NAMALWA (cell line): ENCODE measurements at regions not wholly inside any gene's neighbourhood (a gene's known extent, or its start where the extent isn't known, plus 50 kb on each side); places are given as distances from the start of the nearest gene placed in this dataset.
"Not testable (repeated sequence)": the region's sequence is repeated elsewhere in the genome, so short reads cannot be mapped to it uniquely, and the experiment has no call there.

Source experiments
- DNase-seq: peaks from one replicate; pipeline ENCODE4 v3.0.0-alpha.2; 2015; ENCODE audit warnings: low spot score

DNA sequence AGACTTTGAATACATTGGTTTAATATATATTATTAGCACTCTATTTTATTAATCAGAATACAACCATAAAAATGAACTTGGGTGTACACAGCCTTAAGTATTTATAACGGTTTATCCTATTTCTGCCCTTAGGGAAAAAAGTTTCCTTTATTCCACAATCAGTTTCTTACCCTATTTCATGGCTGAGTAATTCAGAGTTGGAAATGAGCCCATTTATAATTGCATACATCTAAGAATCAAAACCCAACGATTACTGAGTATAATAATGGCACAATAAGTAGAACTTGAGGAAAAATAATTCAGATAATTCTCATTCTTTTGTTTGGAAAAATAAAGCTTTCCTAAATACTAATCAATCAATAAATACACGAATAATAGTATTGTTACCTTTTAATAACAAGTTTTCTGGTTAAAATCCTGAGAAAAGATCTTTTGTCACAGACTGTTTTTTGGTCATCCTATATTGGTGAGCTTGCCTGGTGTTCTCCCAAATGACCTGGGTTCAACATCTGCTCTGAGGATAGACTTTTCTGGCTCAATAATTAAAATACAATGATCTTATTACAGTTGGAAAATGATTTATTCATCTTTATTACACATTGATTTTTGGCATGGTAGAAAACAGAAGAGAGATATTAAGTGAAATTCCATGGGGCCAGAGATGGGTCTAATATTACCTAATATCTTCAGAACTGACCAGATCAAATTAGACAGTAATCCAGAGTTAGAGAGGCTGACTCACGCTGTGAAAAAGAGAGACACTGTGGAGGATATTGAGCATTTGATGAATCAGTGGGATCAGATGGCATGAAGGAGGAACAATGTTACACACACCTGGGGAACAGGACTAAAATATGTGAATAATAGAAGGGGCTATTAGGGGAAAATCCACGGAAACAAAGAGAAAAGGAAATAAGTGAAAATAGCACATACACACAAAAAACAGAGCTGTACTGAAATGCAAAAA is 162.1 kb upstream of the TBX18 start:
- no peak for DNase-seq

DNA sequence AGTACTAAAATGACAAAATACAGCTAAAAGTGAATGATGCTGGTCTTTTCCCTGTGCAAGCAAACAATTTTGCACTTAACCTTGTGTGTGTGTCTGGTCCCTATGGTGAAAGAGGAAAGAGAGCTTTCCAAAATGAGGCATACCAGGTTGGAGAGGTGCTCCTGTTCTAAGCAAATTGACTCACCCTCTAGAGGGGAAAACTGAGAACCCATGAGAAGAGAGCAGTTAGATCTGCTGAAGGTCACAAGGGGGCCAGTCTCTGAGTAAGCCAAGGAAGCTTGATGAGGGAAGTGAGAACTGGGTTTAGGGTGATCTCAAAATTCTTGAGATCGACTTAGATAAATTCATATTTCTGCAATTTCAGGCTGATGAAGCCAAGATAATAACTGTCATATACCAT is 157.5 kb upstream of the TBX18 start:
- no peak for DNase-seq

DNA sequence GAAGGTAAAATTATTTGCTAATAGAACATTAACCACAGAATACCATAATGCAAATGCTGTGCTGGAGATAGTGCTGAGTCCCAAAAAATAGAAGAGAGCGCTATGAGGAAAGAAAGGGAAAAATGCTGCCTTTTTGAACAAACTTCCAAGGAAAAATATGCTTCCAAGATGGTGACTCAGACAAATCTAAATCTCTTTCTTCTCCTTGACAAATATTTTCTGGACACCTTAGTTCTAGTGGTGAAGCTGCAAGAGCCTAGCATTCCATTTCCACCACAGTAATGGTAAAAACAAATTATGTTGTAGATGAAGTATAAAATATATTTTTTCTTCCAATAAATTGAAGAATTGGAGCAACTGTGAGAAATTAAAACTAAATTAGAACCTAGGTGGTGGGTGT is 155.6 kb upstream of the TBX18 start:
- no peak for DNase-seq

DNA sequence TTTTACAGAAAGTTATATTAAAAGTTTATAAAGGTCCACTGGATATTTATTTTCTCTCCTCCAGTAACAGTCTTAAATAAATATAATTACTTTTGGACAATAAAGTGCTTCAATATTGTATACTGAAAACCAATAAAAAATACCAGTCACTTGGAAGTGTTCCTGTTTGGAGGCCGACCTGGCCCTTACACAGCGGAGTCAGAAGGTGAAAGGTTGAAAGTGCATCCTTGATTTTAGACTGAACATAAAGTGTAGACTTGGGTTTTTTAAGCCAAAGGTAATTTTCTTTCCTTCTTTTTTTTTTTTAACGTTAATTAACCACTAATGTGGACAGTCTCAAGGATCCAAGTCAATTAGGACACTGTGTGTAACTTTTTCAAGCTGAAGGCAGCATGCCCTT is 152.3 kb upstream of the TBX18 start:
- DNase-seq = no peak

DNA sequence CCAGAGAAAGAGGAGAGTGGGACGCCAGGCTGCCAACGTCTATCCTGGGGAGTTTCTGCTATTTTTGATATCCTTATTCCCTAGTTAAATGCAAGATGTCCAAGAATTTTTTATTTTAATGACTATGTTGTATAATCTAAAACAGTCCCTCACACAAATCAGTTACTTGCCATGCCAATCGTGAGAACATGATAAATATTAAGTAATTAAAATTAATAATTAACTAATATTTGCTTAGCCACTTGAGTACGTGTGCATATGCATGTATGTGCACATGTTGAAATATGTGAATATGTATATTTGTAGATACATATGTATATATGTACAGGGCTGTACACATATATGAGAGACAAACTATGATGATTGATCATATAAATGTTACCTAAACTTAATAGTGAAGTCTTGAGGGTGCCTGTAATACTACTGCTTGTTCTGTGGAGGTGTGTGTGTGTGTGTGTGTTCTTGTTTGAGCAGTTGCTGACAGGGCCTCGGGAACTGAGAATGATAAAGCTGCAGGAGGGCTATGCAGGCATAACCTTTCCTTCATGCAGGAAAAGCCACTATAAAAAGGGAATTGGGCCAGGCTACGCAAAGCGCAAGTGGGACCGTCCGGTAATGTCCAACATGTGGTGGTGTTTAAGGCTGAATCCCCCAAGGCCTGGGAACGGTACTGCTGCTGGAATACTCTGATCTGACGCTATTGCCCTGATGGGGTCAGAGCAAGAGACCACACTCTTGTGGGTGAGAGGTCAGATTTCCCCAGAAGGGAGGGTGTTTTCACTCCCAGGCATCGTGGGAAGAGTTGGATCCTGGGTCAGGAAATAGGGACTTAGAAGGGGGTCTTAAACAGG is 148.3 kb upstream of the TBX18 start:
- DNase-seq = no peak

DNA sequence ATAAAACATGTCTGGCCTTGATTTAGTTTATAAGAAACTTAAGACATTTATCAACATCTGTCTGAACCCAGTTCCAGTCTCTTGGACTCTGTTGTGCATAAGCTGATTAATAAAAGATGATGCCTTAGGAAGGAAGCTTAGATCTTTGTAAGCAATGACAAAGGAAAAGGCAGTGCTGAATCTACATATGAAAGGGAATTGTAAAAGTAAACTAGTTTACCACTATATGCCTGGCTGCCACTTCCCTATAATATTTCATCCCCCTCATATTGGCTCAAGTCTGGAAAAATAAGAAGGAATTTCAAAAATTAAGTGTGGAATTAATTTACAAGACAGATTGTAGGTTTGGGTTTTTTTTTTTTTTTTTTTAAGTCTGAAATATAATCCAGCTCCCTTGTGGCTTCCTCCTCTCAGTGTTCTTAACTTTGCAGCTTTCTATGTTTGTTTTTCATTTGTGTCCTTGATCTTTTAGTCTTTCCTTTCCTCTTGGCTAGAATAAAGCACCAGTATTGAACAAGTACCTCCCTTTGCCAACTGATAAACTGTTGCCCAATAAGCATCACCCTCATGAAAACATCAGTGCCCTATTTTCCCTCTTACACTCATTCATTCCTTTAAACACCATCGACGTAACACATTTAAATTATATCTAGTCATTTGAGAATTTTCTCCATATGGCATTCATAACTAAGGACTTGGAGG is 146.7 kb upstream of the TBX18 start:
- DNase-seq = no peak

DNA sequence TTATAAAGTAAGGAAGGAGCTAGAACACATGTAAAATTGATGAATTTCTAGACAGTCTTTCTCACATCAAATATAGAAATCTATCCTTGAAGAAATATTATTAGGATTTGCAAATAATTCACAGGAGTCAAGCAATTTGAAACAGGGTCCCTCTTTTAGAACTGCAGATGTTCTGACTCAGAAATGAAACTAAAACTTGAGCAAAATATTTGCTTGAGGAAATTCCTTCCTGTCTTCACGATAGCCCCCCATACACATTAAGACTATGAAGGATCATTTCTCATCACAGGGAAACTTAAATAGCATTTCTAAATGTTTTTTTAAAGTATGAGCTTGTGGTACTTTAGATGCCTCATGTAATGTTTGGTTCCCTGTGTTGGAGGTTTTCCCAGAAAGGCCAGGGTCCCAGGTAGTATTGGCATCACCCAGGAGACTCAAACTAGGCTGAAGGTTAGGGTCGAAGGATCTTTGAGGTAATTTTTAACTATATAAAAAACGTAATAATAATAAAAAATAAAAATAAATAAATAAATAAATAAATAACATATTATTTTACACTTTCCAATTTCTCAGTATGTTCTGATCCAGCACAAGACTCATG is 144.0 kb upstream of the TBX18 start:
- DNase-seq = no peak

DNA sequence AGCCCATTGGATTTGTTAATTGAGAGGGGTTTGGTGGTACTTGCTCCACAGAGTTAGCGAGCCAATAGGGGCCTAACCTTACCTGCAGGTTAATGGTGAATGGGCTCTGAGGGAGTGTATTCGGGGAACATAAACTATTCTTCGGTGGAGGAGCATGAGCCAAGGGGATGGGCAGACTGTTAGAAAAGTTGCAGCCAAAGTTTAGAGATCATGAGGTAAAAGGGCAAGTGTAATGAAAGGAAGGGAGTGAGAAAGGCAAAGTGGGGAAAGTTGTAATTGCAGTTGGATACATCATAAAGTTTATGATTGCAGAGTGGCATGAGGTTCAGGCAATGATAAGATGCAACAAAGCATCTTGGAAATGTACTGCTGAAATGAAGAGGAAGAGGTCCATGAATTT is 142.1 kb upstream of the TBX18 start:
- DNase-seq = no peak

DNA sequence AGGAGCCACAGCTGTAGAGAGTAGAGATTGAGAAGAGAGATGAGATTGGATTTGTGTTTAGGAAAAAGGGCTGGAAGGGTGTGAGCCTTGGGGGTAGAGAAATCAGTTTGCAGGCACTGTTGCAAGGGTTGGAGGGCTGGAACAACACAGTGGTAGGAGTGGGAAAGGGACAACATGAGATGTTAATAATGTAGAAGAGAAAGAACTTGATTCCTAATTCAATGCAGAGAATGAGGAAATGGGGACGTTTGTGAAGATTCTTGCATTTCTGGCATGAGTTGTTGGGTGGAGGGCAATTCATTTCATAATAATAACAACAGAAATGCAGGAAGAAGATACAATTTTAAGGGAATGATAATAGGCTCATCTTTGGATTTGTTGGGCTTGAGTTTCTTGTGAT is 141.4 kb upstream of the TBX18 start:
- DNase-seq = no peak

DNA sequence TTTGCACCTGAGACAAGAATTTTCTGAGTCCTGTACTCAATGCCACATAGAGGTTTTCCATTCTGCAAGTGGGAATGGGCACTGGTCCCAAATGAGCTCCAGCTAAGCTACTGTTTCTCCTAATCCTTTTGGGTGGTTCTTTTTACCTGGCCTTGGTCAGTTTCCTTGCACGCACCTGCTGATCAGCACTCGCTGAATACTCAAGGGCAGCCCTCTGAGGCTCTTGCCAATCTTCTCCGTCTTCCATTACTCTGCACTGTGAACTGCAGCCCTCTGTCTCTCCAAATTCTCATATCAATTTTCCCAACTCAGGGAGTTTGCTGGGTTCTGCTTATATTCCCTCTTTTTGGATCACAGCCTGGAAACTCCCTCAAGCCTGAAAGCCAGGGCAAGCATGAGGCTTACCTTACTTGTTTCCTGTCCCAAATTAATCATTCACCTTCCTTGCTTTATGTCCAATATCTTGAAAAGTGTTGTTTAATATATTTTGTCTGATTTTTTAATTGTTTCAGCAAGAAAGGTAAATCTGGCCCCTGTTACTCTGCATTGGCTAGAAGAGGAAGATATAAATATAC is 138.0 kb upstream of the TBX18 start:
- DNase-seq = no peak

DNA sequence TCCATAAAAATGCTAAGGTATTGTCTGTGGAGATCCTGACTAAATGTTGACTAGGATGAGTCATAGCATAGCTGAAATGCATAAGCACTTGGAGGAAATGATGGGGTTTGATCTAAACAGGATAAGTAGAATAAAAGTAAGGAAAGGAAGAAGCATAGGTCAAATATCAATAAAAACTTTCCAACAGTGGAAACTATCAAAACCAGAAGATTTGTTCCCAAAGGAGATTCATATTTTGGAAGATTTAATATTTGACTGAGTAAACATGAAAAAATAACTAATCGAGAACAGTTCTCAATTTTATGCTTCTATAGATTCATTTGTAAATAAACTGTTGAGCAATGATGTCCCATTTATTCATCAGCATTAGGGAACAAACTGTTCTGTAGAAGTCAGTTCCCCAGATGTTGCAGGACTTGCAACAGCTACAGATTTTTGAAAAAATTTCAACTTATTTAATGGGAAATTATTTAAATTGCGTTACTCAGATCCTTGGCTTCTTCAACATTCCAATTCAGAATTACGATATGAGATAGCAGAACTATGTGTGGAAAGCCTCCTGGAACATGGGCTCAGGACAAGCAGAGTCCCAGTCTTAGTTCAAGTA is 133.7 kb upstream of the TBX18 start:
- no peak for DNase-seq

DNA sequence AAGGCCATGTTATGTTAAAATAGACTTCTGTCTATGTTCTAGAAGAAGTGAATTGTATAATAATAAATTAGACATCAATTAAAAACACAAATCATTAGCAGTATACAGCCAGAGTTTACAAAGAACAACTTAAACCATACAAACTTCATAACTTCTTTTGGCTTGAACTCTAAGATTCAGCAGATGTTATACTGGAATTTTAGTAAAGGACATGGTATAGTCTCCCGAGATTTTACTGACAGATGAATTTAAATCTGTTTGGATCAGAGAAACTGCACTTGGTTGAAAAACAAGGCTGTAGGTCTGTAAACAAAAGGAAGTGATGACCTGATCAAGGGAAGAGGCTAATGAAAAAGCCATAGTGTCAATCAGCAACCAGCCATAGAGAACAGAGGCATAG is 132.6 kb upstream of the TBX18 start:
- DNase-seq = no peak

DNA sequence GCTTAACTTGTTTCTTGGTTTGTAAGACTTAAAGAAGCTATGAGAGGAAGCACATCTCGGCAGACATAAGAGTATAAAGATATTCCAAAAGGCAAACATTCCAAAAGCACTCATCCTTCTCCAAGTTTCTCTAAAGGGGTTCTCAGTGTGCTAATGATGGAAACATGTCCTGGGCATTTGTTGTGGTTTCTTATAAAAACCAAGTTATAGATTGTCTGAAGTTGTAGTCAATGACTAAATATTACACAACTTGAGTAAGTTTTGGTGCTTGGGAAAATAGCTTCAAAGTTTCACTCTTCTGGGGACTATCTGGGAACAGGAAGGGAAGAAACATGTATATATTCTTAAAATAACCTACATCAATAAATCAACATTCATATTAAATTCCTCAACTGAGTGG is 128.3 kb upstream of the TBX18 start:
- no peak for DNase-seq

DNA sequence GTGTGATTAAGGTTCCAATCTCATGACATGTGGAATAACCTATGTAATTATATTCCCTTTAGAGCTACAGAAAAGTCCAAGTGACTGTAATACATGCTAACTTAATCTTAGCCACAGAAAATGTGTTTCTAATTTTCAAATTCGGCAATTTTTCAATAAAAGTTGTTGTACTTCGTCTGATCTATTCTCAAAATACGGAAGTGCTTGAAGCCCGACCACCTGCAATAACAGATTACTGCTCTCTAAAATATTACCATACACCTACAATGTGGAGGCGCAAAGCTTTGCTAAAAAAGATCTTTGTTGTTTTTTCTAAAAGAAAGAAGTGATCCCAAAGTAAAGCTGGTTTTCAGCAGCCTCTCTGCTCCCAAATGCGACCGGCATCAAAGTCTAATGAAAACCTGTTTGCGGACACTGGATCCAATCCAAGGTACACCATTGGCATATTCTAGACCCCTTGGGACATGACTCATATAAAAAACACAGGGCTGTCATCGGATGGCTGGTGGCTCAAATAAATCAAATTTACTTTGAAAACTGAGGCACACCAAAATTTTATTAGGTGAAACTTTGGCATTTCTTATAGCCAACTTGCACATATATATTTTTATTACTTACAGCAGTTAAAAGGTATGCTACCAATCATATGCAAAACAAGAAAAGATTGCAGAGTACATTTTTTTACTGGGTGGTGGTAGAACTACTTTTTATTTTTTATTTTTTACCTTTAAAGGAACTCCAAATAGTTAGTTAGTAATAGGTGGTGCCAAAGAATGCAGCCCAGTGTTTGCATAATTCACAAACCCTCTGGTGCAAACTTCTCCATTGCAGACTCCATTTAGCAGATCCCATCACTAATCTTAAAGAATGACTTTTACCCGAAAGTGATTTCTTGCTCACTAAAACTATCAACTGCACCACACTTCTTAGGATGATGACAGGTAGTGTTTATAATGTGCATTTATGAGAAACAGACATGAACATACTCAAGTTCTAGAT is 118.7 kb upstream of the TBX18 start:
- no peak for DNase-seq

DNA sequence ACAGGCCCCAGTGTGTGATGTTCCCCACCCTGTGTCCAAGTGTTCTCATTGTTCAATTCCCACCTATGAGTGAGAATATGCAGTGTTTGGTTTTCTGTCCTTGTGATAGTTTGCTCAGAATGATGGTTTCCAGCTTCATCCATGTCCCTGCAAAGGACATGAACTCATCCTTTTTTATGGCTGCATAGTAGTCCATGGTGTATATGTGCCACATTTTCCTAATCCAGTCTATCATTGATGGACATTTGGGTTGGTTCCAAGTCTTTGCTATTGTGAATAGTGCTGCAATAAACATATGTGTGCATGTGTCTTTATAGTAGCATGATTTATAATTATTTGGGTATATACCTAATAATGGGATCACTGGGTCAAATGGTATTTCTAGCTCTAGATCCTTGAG is 115.0 kb upstream of the TBX18 start:
- not testable (repeated sequence) for DNase-seq

DNA sequence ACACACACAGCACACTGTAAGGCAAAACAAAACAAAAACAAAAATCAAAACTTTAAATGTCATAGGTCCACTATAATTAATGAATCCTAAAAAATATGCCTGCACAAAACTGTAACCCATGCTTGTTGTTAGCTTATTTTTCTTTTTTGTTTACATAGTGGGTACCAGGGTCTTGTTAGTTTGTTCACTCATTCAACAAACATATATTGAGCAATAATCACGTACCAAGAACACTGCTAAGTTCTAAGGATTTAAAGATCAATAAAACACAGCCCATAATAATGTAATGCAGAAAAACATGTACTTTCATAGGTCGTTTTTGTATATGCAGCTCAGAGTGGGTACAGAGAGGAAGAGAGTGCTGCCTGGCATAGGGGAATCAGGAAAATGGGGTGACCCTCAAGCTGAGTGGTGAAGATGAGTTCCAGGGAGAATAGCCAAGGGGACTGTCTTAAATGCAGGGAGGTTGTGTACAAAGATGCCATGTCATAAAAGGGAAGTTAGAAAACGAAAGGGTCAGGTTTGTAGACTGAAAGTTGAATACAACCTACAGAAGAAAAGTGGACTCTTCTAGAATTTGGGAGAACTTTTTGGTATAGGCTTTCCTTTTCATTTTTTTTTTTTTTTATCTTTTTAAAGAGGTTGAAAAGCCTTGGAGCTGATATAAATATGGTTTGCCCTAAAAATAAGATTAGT is 113.3 kb upstream of the TBX18 start:
- DNase-seq = no peak

DNA sequence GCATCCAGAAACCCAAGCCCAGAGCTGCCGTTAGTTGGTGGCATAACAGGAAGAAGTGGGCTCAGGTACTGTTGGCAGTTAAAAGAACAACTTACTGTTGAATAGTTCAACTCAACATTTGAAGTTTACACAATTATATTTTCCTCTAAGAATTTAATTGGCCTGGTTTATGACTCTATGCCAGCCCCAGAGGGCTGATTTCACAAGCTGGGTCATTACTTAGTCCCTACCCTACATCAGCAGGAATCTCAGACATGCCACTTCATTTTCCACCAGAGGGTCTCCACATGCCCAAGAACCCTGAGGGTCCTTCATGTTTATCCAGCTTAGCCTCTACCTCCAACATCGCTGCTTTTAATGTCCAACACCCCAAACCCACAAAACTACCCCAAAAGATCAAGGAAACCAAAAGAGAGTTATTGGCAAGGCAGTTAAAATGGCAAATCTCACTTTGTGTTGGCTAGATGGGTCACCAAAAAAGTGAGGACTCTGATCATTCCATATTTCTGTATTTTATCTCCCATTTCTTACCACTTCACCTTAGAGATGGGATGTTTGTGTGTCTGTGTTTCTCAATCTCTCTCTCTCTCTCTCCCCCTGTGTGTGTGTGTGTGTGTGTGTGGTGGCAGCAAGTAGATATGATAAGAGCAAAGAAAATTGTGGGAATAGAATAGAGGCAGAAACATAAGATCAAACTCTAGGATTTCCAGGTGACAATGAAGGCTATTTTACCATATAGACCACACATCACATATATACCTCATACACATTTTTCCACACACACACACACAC is 112.5 kb upstream of the TBX18 start:
- DNase-seq = no peak

DNA sequence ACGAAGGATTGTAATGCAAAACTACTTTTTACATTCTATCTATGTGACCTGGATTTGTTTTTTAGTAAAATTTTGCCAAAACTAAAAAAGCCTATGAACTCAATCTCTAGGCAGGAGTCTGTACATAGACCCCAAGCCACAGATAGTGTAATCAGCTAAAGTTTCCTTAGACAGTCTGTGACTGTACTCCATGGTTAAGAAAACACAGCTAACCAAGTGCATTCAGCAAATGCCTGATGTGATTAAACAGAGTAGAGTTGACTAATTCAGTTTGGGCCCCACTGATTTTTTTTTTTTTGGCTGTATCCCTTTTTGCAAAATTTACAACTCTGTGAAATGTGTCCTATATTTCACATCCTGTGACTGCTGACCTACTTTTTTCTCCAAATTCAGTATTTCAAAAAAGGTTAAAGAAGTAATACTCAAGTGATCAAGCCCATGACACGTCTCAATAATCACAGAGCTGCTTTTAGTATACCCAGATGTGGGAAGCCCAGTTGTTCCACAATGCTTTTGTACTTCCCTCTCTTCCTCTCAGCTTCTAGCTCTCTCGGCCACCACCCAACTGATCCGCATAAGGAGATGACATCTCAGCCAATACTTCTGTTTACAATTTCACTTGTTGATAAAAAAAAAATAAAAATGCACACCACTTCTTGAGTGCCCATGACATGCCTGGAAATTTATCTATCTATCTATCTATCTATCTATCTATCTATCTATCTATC is 108.8 kb upstream of the TBX18 start:
- DNase-seq = no peak
